Fibroblast of mammary gland (primary cell): ENCODE measurements at regions not wholly inside any gene's neighbourhood (a gene's known extent, or its start where the extent isn't known, plus 50 kb on each side); places are given as distances from the start of the nearest gene placed in this dataset.

Source experiments
- DNase-seq: peaks from one replicate; pipeline ENCODE4 v3.0.0-alpha.2; 2010; ENCODE audit warnings: low read depth
- H3K4me3 ChIP-seq: 2 replicates; pipeline ENCODE4 v1.5.1; 2011; ENCODE audit warnings: low read depth, mild to moderate bottlenecking, low read length, moderate library complexity; ENCODE audit not compliant: control insufficient read depth
- CTCF ChIP-seq: conservative IDR thresholded peaks from 2 replicates; pipeline ENCODE4 v1.5.1; 2011; ENCODE audit warnings: low read depth, low read length, inconsistent platforms; ENCODE audit not compliant: control insufficient read depth, insufficient read depth

- DNase-seq, result no peak
- no peak for TF ChIP-seq CTCF
- no peak overlapping the region for H3K4me3 ChIP-seq
These were observed 188.1 kb upstream of the STEAP1 start for GRCh38 chr7:89966067-89966664.

GRCh38 chr7:89975577-89975976, 178.7 kb upstream of the STEAP1 start:
- DNase-seq, result no peak
- TF ChIP-seq CTCF, result no peak
- H3K4me3 ChIP-seq, result no peak overlapping the region

GRCh38 chr7:89987665-89988064, 166.6 kb upstream of the STEAP1 start:
- no peak for TF ChIP-seq CTCF
- H3K4me3 ChIP-seq, result no peak overlapping the region
- DNase-seq, result no peak

GRCh38 chr7:89988074-89988473, 166.2 kb upstream of the STEAP1 start:
- no peak for DNase-seq
- no peak overlapping the region for H3K4me3 ChIP-seq
- TF ChIP-seq CTCF, result no peak

- DNase-seq, result no peak
- TF ChIP-seq CTCF, result no peak
- no peak overlapping the region for H3K4me3 ChIP-seq
These were observed 164.8 kb upstream of the STEAP1 start for GRCh38 chr7:89989454-89989853.

GRCh38 chr7:89994483-89994882, 159.8 kb upstream of the STEAP1 start:
- no peak overlapping the region for H3K4me3 ChIP-seq
- TF ChIP-seq CTCF, result no peak
- no peak for DNase-seq

- no peak for DNase-seq
- H3K4me3 ChIP-seq, result no peak overlapping the region
- TF ChIP-seq CTCF, result no peak
These were observed 155.7 kb upstream of the STEAP1 start for GRCh38 chr7:89998554-89998953.
